PC-3 (cell line): ENCODE measurements at regions not wholly inside any gene's neighbourhood (a gene's known extent, or its start where the extent isn't known, plus 50 kb on each side); places are given as distances from the start of the nearest gene placed in this dataset.

ENCODE experiments used
- ATAC-seq: fragments of 200-7000 bp; cut with Tn5 transposase; 2 replicates; pipeline ENCODE4 v1.9.1; 2020; ENCODE audit warnings: mild to moderate bottlenecking, moderate library complexity
- BruUV-seq: library from RNA; stranded (reverse); fragments of 400-500 nt; replicated peaks from 2 replicates; lab custom pipeline; 2021; lab: Mats Ljungman, UMichigan
- CTCF ChIA-PET: fragments of 300-600 bp; sonication (Branson Sonifier 250); formaldehyde crosslinking; loops from one replicate; lab custom pipeline; 2022; ENCODE audit warnings: antibody characterized with exemption; lab: Charles Lee
- POLR2A ChIA-PET: fragments of 300-600 bp; sonication (Branson Sonifier 250); formaldehyde crosslinking; loops from one replicate; lab custom pipeline; 2022; ENCODE audit warnings: antibody characterized with exemption; ENCODE audit not compliant: unreplicated experiment; lab: Charles Lee
- DNase-seq: peaks from one replicate; pipeline ENCODE4 v3.0.0-alpha.2; 2015
- H2AFZ ChIP-seq: fragments of 300-600 bp; sonication (generic); 2 replicates; pipeline ENCODE4 v1.6.0; 2016; ENCODE audit warnings: antibody characterized with exemption, low read length
- H3F3A ChIP-seq: fragments of 300-600 bp; sonication (generic); one replicate; pipeline ENCODE4 v1.6.0; 2017; ENCODE audit warnings: antibody characterized with exemption, low read length, control low read depth, mild to moderate bottlenecking; ENCODE audit not compliant: unreplicated experiment
- H3K27ac ChIP-seq: fragments of 300-600 bp; sonication (generic); 2 replicates; pipeline ENCODE4 v1.5.1; 2016; ENCODE audit warnings: mild to moderate bottlenecking, low read length
- H3K27me3 ChIP-seq: fragments of 300-600 bp; sonication (generic); 2 replicates; pipeline ENCODE4 v1.6.1; 2016; ENCODE audit warnings: low read length, mixed read lengths
- H3K36me3 ChIP-seq: fragments of 300-600 bp; sonication (generic); 2 replicates; pipeline ENCODE4 v1.6.1; 2016; ENCODE audit warnings: low read depth, mixed run types, low read length, mixed read lengths
- H3K4me1 ChIP-seq: fragments of 300-600 bp; sonication (generic); 2 replicates; pipeline ENCODE4 v1.5.1; 2016; ENCODE audit warnings: low read length; ENCODE audit not compliant: insufficient read depth
- H3K4me2 ChIP-seq: fragments of 300-600 bp; sonication (generic); 2 replicates; pipeline ENCODE4 v1.6.0; 2016; ENCODE audit warnings: low read length
- H3K4me3 ChIP-seq: fragments of 300-600 bp; sonication (generic); 2 replicates; pipeline ENCODE4 v1.5.1; 2016; ENCODE audit warnings: mild to moderate bottlenecking, low read length, mixed read lengths
- H3K79me2 ChIP-seq: fragments of 300-600 bp; sonication (generic); 2 replicates; pipeline ENCODE4 v1.6.1; 2017; ENCODE audit warnings: low read length, mixed read lengths
- H3K9ac ChIP-seq: fragments of 300-600 bp; sonication (generic); 2 replicates; pipeline ENCODE4 v1.6.0; 2016; ENCODE audit warnings: mild to moderate bottlenecking, low read length
- H3K9me2 ChIP-seq: fragments of 300-600 bp; sonication (generic); replicated peaks from 2 replicates; pipeline ENCODE4 v1.6.1; 2016; ENCODE audit warnings: mixed run types, low read length, mixed read lengths
- H3K9me3 ChIP-seq: fragments of 300-600 bp; sonication (generic); 2 replicates; pipeline ENCODE4 v1.6.1; 2016; ENCODE audit warnings: low read length, mixed read lengths
- H4K20me1 ChIP-seq: fragments of 300-600 bp; sonication (generic); 2 replicates; pipeline ENCODE4 v1.6.1; 2016; ENCODE audit warnings: low read length, mixed read lengths
- CTCF ChIP-seq: fragments of 300-600 bp; sonication (generic); conservative IDR thresholded peaks from 2 replicates; pipeline ENCODE4 v1.5.1; 2017; ENCODE audit warnings: antibody characterized with exemption, low read depth, mild to moderate bottlenecking, low read length
- EZH2 ChIP-seq: fragments of 300-600 bp; sonication (generic); IDR thresholded peaks from one replicate; pipeline ENCODE4 v1.6.1; 2017; ENCODE audit warnings: antibody characterized with exemption, mild to moderate bottlenecking, low read length; ENCODE audit not compliant: unreplicated experiment
- EZH2phosphoT487 ChIP-seq: fragments of 300-600 bp; sonication (generic); IDR thresholded peaks from 2 replicates; pipeline ENCODE4 v1.6.1; 2018; ENCODE audit warnings: mild to moderate bottlenecking, antibody characterized with exemption, low read length, borderline replicate concordance
- intact Hi-C: fragments of 100-400 bp; cut with micrococcal nuclease; formaldehyde crosslinking; loops from 2 replicates; pipeline ENCODE4 v1.9.0; 2023

DNA sequence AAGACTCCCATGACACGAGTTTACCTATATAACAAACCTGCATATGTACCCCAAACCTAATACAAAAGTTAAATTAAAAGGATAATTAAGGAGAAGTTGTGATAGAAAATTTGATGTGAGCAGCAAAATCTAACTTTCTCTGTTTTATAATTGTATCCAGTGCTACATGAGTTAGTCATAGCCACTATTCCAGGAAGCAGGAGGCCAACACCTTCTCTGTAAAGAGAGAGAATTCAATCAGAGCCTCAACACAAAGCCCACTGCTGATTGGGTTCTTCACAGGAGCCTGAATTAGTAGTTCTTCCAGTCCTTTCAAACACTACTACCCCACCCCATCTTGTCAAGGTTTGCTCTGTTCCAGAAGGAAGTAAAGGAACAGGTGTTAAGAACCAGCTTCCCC lies 84.2 kb downstream of the BLID start:
- Histone ChIP-seq H4K20me1 (no peaks in the 10 kb centered on the region), H2AFZ (no peak overlapping the region), H3K9me3 (no peaks in the 10 kb centered on the region), H3F3A (no peaks in the 10 kb centered on the region), H3K4me1 (no peaks in the 10 kb centered on the region), H3K79me2 (no peaks in the 10 kb centered on the region), H3K36me3 (no peaks in the 10 kb centered on the region), H3K4me3 (no peak overlapping the region), H3K9me2 (no peaks in the 10 kb centered on the region), H3K27me3 (no peaks in the 10 kb centered on the region), H3K9ac (no peak overlapping the region), H3K4me2 (no peak overlapping the region), H3K27ac (no peak overlapping the region)
- intact Hi-C loops = no loop called here
- ATAC-seq (no peak), DNase-seq (no peak)
- ChIA-PET CTCF (no interaction called here), POLR2A (no interaction called here)
- no TSS peak for BruUV-seq
- no peak for TF ChIP-seq EZH2
- no peak for TF ChIP-seq EZH2phosphoT487
- no peak for TF ChIP-seq CTCF

GRCh38 chr11:122030286-122030685 lies 85.7 kb downstream of the BLID start:
- Histone ChIP-seq H3K4me3 (no peak overlapping the region), H2AFZ (no peak overlapping the region), H3K4me2 (no peak overlapping the region), H3K36me3 (no peaks in the 10 kb centered on the region), H3F3A (no peaks in the 10 kb centered on the region), H4K20me1 (no peaks in the 10 kb centered on the region), H3K9me2 (no peaks in the 10 kb centered on the region), H3K9ac (no peak overlapping the region), H3K9me3 (no peaks in the 10 kb centered on the region), H3K4me1 (no peaks in the 10 kb centered on the region), H3K27ac (no peak overlapping the region), H3K79me2 (no peaks in the 10 kb centered on the region), H3K27me3 (no peaks in the 10 kb centered on the region)
- CTCF ChIA-PET = no interaction called here
- no peak for DNase-seq
- intact Hi-C loops = no loop called here
- POLR2A ChIA-PET = interaction anchor here (0.6 kb wide), 2 partner anchors 28 to 1488 kb away, joined by 4 to 5 read pairs; no protein-coding TSS in a partner anchor
- no TSS peak for BruUV-seq
- ATAC-seq = no peak
- TF ChIP-seq EZH2 (no peak), CTCF (no peak), EZH2phosphoT487 (no peak)

GRCh38 chr11:122028545-122028944 lies 87.5 kb downstream of the BLID start:
- POLR2A ChIA-PET = no interaction called here
- no peak for TF ChIP-seq CTCF

More at GRCh38 chr11:122028545-122028944, 87.5 kb downstream of the BLID start:
- no peaks in the 10 kb centered on the region for H4K20me1 ChIP-seq
- no peak overlapping the region for H3K27ac ChIP-seq
- ATAC-seq (no peak), DNase-seq (no peak)
- intact Hi-C loops = loop anchor here (10.0 kb wide), 1 partner anchor 276 kb away; no protein-coding TSS in a partner anchor
- H3K4me1 ChIP-seq = 0 out of 2 replicates have a peak, but pooled peaks cover 7% of the 10 kb centered on the region
- no peaks in the 10 kb centered on the region for H3K27me3 ChIP-seq
- BruUV-seq = no TSS peak
- CTCF ChIA-PET = no interaction called here
- no peak overlapping the region for H3K4me2 ChIP-seq
- no peaks in the 10 kb centered on the region for H3F3A ChIP-seq
- no peaks in the 10 kb centered on the region for H3K36me3 ChIP-seq
- no peaks in the 10 kb centered on the region for H3K79me2 ChIP-seq
- no peak overlapping the region for H3K4me3 ChIP-seq
- no peaks in the 10 kb centered on the region for H3K9me2 ChIP-seq
- H2AFZ ChIP-seq = no peak overlapping the region
- H3K9ac ChIP-seq = no peak overlapping the region
- H3K9me3 ChIP-seq = no peaks in the 10 kb centered on the region
